ENCODE measurements at regions not wholly inside any gene's neighbourhood (a gene's known extent, or its start where the extent isn't known, plus 50 kb on each side); places are given as distances from the start of the nearest gene placed in this dataset.

DNA sequence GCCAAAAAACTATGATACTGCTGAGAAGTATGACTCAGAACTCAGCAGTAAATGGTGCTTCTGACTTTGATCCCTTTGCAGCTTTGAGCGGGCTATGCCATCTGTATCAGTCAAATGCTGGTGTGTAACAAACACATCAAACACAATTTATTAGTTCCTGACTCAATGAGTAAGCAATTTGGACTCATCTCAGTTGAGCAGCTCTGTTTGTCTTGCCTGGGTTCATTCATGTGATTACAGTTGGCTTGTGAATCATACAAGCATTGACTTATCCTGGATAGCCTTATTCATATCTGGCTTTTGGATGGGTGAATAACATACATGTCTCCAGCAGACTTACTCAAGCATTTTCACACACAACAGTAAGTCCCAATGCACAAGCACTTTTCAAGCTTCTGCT, 858.8 kb downstream of the METTL15 start:
- TF ChIP-seq POLR2A (IDR thresholded peaks at IDR 0.05; ENCODE audit: low read depth, low read length) (no peak), EZH2 (IDR thresholded peaks at IDR 0.05; ENCODE audit: borderline replicate concordance, low read depth, low read length, severe bottlenecking) (no peak), MYC (IDR thresholded peaks at IDR 0.05; ENCODE audit: low read depth, low read length) (no peak), POLR2AphosphoS5 (IDR thresholded peaks at IDR 0.05; ENCODE audit: insufficient read depth, low read depth, low read length) (no peak), FOS (IDR thresholded peaks at IDR 0.05; ENCODE audit: borderline replicate concordance, insufficient read depth, low read length) (no peak), JUN (IDR thresholded peaks at IDR 0.05; ENCODE audit: borderline replicate concordance, insufficient read depth, insufficient read length, low read depth) (no peak), GATA2 (IDR thresholded peaks at IDR 0.05; ENCODE audit: insufficient read depth, insufficient read length, low read depth, low read length) (no peak)
- TF ChIP-seq, protein P1, sequence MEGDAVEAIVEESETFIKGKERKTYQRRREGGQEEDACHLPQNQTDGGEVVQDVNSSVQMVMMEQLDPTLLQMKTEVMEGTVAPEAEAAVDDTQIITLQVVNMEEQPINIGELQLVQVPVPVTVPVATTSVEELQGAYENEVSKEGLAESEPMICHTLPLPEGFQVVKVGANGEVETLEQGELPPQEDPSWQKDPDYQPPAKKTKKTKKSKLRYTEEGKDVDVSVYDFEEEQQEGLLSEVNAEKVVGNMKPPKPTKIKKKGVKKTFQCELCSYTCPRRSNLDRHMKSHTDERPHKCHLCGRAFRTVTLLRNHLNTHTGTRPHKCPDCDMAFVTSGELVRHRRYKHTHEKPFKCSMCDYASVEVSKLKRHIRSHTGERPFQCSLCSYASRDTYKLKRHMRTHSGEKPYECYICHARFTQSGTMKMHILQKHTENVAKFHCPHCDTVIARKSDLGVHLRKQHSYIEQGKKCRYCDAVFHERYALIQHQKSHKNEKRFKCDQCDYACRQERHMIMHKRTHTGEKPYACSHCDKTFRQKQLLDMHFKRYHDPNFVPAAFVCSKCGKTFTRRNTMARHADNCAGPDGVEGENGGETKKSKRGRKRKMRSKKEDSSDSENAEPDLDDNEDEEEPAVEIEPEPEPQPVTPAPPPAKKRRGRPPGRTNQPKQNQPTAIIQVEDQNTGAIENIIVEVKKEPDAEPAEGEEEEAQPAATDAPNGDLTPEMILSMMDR (IDR thresholded peaks at IDR 0.05; ENCODE audit: extremely low read depth in 1 of 2, insufficient read depth in 1 of 2, low read depth in 1 of 2, low read length in 2 of 2) = no peak
- TF ChIP-seq, protein P2, sequence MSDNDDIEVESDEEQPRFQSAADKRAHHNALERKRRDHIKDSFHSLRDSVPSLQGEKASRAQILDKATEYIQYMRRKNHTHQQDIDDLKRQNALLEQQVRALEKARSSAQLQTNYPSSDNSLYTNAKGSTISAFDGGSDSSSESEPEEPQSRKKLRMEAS (IDR thresholded peaks at IDR 0.05; ENCODE audit: insufficient read depth, insufficient read length) = no peak
